Endothelial cell of umbilical vein (primary cell): ENCODE measurements at regions not wholly inside any gene's neighbourhood (a gene's known extent, or its start where the extent isn't known, plus 50 kb on each side); places are given as distances from the start of the nearest gene placed in this dataset.

Experiments
- BruUV-seq: library from RNA; stranded (reverse); fragments of 400-500 nt; replicated peaks from 2 replicates; lab custom pipeline; 2021; lab: Mats Ljungman, UMichigan
- CTCF ChIA-PET: fragments of 300-600, 350-600 bp; sonication (Branson Sonifier 250); formaldehyde crosslinking; loops from one replicate; lab custom pipeline; 2021; ENCODE audit warnings: antibody characterized with exemption, inconsistent platforms; lab: Charles Lee
- POLR2A ChIA-PET: fragments of 300-600, 350-600 bp; sonication (Branson Sonifier 250); formaldehyde crosslinking; loops from one replicate; lab custom pipeline; 2021; ENCODE audit warnings: antibody characterized with exemption, inconsistent platforms; lab: Charles Lee
- DNase-seq: peaks from one replicate; pipeline ENCODE4 v3.0.0-alpha.2; 2011; ENCODE audit warnings: low read depth, low spot score
- FAIRE-seq: peaks from 2 replicates; lab custom pipeline; 2011; peaks lifted over from hg19 to GRCh38; lab: Jason Lieb, UNC
- H2AFZ ChIP-seq: 2 replicates; pipeline ENCODE4 v1.6.0; 2012; ENCODE audit warnings: low read depth, low read length, control low read depth, inconsistent platforms
- H3K27ac ChIP-seq: 2 replicates; pipeline ENCODE4 v1.5.1; 2011; ENCODE audit warnings: low read depth, mild to moderate bottlenecking, control low read depth, low read length, moderate library complexity; ENCODE audit not compliant: insufficient read depth
- H3K27me3 ChIP-seq, 2 experiments: 2 replicates each; pipeline versions ENCODE4 v1.6.0 to v1.6.1; 2011; ENCODE audit warnings: low read length in 2 of 2, mixed read lengths in 1 of 2; ENCODE audit not compliant: control insufficient read depth in 2 of 2, insufficient read depth in 2 of 2
- H3K36me3 ChIP-seq, 2 experiments: 2 replicates in 1 of 2; 3 replicates in 1 of 2; pipeline ENCODE4 v1.5.1; 2011; ENCODE audit warnings: low read length in 2 of 2, mild to moderate bottlenecking in 1 of 2, moderate library complexity in 1 of 2; ENCODE audit not compliant: control insufficient read depth in 2 of 2, insufficient read depth in 2 of 2; ENCODE audit errors: extremely low read depth in 1 of 2
- H3K4me1 ChIP-seq: 3 replicates; pipeline ENCODE4 v1.5.1; 2011; ENCODE audit warnings: mild to moderate bottlenecking, low read length; ENCODE audit not compliant: control insufficient read depth, insufficient read depth; ENCODE audit errors: extremely low read depth
- H3K4me2 ChIP-seq: 2 replicates; pipeline ENCODE4 v1.6.1; 2011; ENCODE audit warnings: low read length, control low read depth, mixed read lengths; ENCODE audit not compliant: insufficient read depth
- H3K4me3 ChIP-seq, 3 experiments: fragments of 200-600 bp in 1 of 3; sonication (generic), shearing (Covaris generic) in 1 of 3; replicated peaks in 1 of 3; 2 replicates each; pipeline ENCODE4 v1.5.1; 2011 to 2016; ENCODE audit warnings: control low read depth in 3 of 3, low read length in 3 of 3, mild to moderate bottlenecking in 2 of 3, inconsistent platforms in 1 of 3, low read depth in 1 of 3, moderate library complexity in 1 of 3; ENCODE audit not compliant: insufficient read depth in 1 of 3
- H3K79me2 ChIP-seq: 2 replicates; pipeline ENCODE4 v1.6.0; 2012; ENCODE audit warnings: low read length, inconsistent platforms; ENCODE audit not compliant: control insufficient read depth, insufficient read depth
- H3K9ac ChIP-seq: replicated peaks from 2 replicates; pipeline ENCODE3; 2011; ENCODE audit warnings: low read length, control low read depth; ENCODE audit not compliant: insufficient read depth; ENCODE audit errors: extremely low read depth
- H3K9me1 ChIP-seq: replicated peaks from 3 replicates; pipeline ENCODE4 v1.6.0; 2011; ENCODE audit warnings: mild to moderate bottlenecking, low read length; ENCODE audit not compliant: control insufficient read depth, insufficient read depth; ENCODE audit errors: extremely low read depth
- H3K9me3 ChIP-seq: replicated peaks from 2 replicates; pipeline ENCODE4 v1.5.1; 2012; ENCODE audit warnings: low read length, inconsistent platforms; ENCODE audit not compliant: control insufficient read depth, insufficient read depth
- H4K20me1 ChIP-seq: replicated peaks from 2 replicates; pipeline ENCODE3; 2011; ENCODE audit warnings: mild to moderate bottlenecking, low read length; ENCODE audit not compliant: control insufficient read depth, insufficient read depth; ENCODE audit errors: extremely low read depth
- CTCF ChIP-seq, 2 donors: IDR thresholded peaks; 1 replicate in 1 of 2; 2 replicates in 1 of 2; pipeline ENCODE4 v1.5.1; 2011; ENCODE audit warnings: low read length in 2 of 2, mild to moderate bottlenecking in 2 of 2, moderate library complexity in 2 of 2, control low read depth in 1 of 2, inconsistent platforms in 1 of 2, low read depth in 1 of 2; ENCODE audit not compliant: insufficient read depth in 1 of 2; ENCODE audit errors: extremely low read depth in 1 of 2
- EZH2 ChIP-seq: IDR thresholded peaks from 2 replicates; pipeline ENCODE4 v1.6.1; 2012; ENCODE audit warnings: borderline replicate concordance, low read depth, mild to moderate bottlenecking, moderate library complexity, low read length, inconsistent platforms; ENCODE audit not compliant: severe bottlenecking
- FOS ChIP-seq: IDR thresholded peaks from 2 replicates; pipeline ENCODE4 v1.6.1; 2011; ENCODE audit warnings: mild to moderate bottlenecking, low read length, moderate library complexity, borderline replicate concordance; ENCODE audit not compliant: insufficient read depth
- GATA2 ChIP-seq: IDR thresholded peaks from 2 replicates; pipeline ENCODE4 v1.7.0; 2011; ENCODE audit warnings: low read depth, mild to moderate bottlenecking, moderate library complexity, mixed read lengths, low read length; ENCODE audit not compliant: insufficient read length, insufficient read depth
- JUN ChIP-seq: IDR thresholded peaks from 2 replicates; pipeline ENCODE4 v1.6.1; 2011; ENCODE audit warnings: borderline replicate concordance, low read depth; ENCODE audit not compliant: insufficient read length, insufficient read depth
- MAX ChIP-seq: IDR thresholded peaks from 2 replicates; pipeline ENCODE4 v1.6.1; 2011; ENCODE audit not compliant: insufficient read depth, insufficient read length
- MYC ChIP-seq: IDR thresholded peaks from one replicate; pipeline ENCODE4 v1.6.1; 2011; ENCODE audit warnings: mild to moderate bottlenecking, low read depth, low read length
- POLR2A ChIP-seq: IDR thresholded peaks from 2 replicates; pipeline ENCODE4 v1.6.1; 2012; ENCODE audit warnings: low read depth, mild to moderate bottlenecking, control low read depth, low read length
- POLR2AphosphoS5 ChIP-seq: IDR thresholded peaks from 2 replicates; pipeline ENCODE4 v1.6.1; 2012; ENCODE audit warnings: low read depth, mild to moderate bottlenecking, control low read depth, low read length, moderate library complexity; ENCODE audit not compliant: insufficient read depth
- dilution Hi-C: fragments of 300-500 bp; cut with MboI; formaldehyde crosslinking; loops from one replicate; pipeline ENCODE4 v1.15.0; 2019; ENCODE audit warnings: low sequenced_read_pairs; ENCODE audit not compliant: extremely low pct_ligation_motif_present
- intact Hi-C: fragments of 100-400 bp; cut with micrococcal nuclease; formaldehyde crosslinking; loops from one replicate; pipeline ENCODE4 v1.10.0; 2022

DNA sequence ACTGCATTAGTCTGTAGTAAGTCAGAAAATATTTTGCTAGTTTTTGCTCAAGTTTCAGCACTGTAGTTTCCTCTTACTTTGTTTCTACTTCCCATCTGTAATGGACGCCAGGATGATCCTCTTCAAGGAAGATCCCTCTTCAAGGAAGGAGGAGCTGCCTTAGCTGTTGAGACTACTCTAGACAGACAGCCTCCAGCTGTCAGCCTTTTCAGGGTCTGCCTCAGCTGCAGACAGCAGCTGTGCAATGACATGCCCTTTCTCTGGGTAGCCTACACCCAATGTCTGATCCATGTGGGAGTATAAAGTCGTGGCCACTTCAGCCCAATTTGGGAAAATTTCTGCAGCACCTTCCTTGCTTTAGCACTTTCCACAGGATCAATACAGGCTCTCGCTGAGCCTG, 281.0 kb upstream of the MAOA start:
- dilution Hi-C loops, result no loop called here
- FAIRE-seq, result no peak

More for the DNA sequence above, 281.0 kb upstream of the MAOA start:
- no peak overlapping the region for H3K9ac ChIP-seq
- no peaks in the 10 kb centered on the region for H3K79me2 ChIP-seq
- no peak overlapping the region for H3K4me3 ChIP-seq
- no peaks in the 10 kb centered on the region for H3K36me3 ChIP-seq
- intact Hi-C loops, result no loop called here
- no peaks in the 10 kb centered on the region for H3K27me3 ChIP-seq
- H3K9me3 ChIP-seq, result no peaks in the 10 kb centered on the region
- H4K20me1 ChIP-seq, result no peaks in the 10 kb centered on the region
- no peak overlapping the region for H2AFZ ChIP-seq
- ChIA-PET POLR2A (no interaction called here), CTCF (interaction anchor here (0.9 kb wide), 1 partner anchor 1594 kb away, joined by 3 read pairs; no protein-coding TSS in a partner anchor)
- no peak overlapping the region for H3K27ac ChIP-seq
- no peak overlapping the region for H3K4me2 ChIP-seq
- TF ChIP-seq CTCF (IDR thresholded peaks at IDR 0.05; ENCODE audit: extremely low read depth in 1 of 2, insufficient read depth in 1 of 2, low read depth in 1 of 2, low read length in 2 of 2) (no peak), FOS (no peak), MYC (no peak), EZH2 (no peak), MAX (no peak), GATA2 (no peak), JUN (no peak), POLR2AphosphoS5 (no peak), POLR2A (no peak)
- no peak for DNase-seq
- H3K4me1 ChIP-seq, result no peaks in the 10 kb centered on the region
- no peaks in the 10 kb centered on the region for H3K9me1 ChIP-seq
- BruUV-seq, result no TSS peak
